Gastrocnemius medialis (tissue), 4 donors: ENCODE measurements at regions not wholly inside any gene's neighbourhood (a gene's known extent, or its start where the extent isn't known, plus 50 kb on each side); places are given as distances from the start of the nearest gene placed in this dataset.

Experiments used
- ATAC-seq, 2 donors: fragments of 150-250 bp; one replicate each; pipeline ENCODE4 v1.9.1; 2016
- DNase-seq, 2 donors: peaks; one replicate each; pipeline ENCODE4 v3.0.0-alpha.2; 2019
- H3K27ac ChIP-seq, 4 donors: fragments of 200-600 bp; sonication (generic); 1 replicate in 1 of 4; 2 replicates in 3 of 4; pipeline ENCODE4 v1.5.1; 2016 to 2018; ENCODE audit warnings: mild to moderate bottlenecking in 2 of 4, moderate library complexity in 1 of 4
- H3K27me3 ChIP-seq, 3 donors: fragments of 200-600 bp; sonication (generic) in 2 of 3; 1 replicate in 1 of 3; 2 replicates in 2 of 3; pipeline versions ENCODE4 v1.5.1 to v1.6.0; 2016 to 2019; ENCODE audit warnings: mild to moderate bottlenecking in 1 of 3, moderate library complexity in 1 of 3
- H3K36me3 ChIP-seq, 2 donors: fragments of 200-600 bp; sonication (generic) in 1 of 2; one replicate each; pipeline ENCODE4 v1.5.1; 2017 to 2018
- H3K4me1 ChIP-seq, 2 donors: fragments of 200-600 bp; sonication (generic) in 1 of 2; one replicate each; pipeline ENCODE4 v1.5.1; 2016 to 2017; ENCODE audit warnings: mild to moderate bottlenecking in 2 of 2
- H3K4me3 ChIP-seq, 4 donors: fragments of 200-600 bp; sonication (generic) in 3 of 4; 1 replicate in 1 of 4; 2 replicates in 3 of 4; pipeline ENCODE4 v1.5.1; 2016 to 2019; ENCODE audit warnings: mild to moderate bottlenecking in 2 of 4
- H3K9me3 ChIP-seq, 3 donors: fragments of 200-600 bp; sonication (generic) in 2 of 3; 1 replicate in 1 of 3; 2 replicates in 2 of 3; pipeline ENCODE4 v1.5.1; 2016 to 2019
- CTCF ChIP-seq, 5 experiments: fragments of 450-650 bp in 3 of 5; fragments of 200-600 bp in 2 of 5; sonication (generic) in 2 of 5; IDR thresholded peaks in 4 of 5; conservative IDR thresholded peaks in 1 of 5; 1 replicate in 4 of 5; 2 replicates in 1 of 5; pipeline ENCODE4 v1.5.1; 2016 to 2019; ENCODE audit warnings: antibody characterized with exemption in 5 of 5, mild to moderate bottlenecking in 3 of 5, moderate library complexity in 3 of 5
- POLR2A ChIP-seq, 2 donors: fragments of 450-650 bp; IDR thresholded peaks; one replicate each; pipeline ENCODE4 v1.6.1; 2017; ENCODE audit warnings: antibody characterized with exemption in 2 of 2, mild to moderate bottlenecking in 2 of 2, moderate library complexity in 2 of 2
- in situ Hi-C, 4 donors: fragments of 200-750 bp; cut with MboI; loops; one replicate each; pipeline versions ENCODE4 v1.15.0 to v1.8.0; 2017; ENCODE audit warnings: low sequenced_read_pairs in 4 of 4
- intact Hi-C: fragments of 100-400 bp; cut with DNase I; formaldehyde crosslinking; loops from one replicate; pipeline ENCODE4 v1.15.1; 2023; ENCODE audit warnings: low total_unique reads

- no peaks in the 10 kb centered on the region for H3K9me3 ChIP-seq
- H3K36me3 ChIP-seq, result no peaks in the 10 kb centered on the region
- intact Hi-C loops (no loop called here), in situ Hi-C loops (no loop called here)
- no peaks in the 10 kb centered on the region for H3K27me3 ChIP-seq
- TF ChIP-seq CTCF (IDR thresholded peaks at IDR 0.05 in 4 of 5, conservative IDR thresholded peaks at IDR 0.05 in 1 of 5) (no peak), POLR2A (IDR thresholded peaks at IDR 0.05) (no peak)
- H3K4me1 ChIP-seq, result no peaks in the 10 kb centered on the region
- DNase-seq (no peak), ATAC-seq (no peak)
- H3K4me3 ChIP-seq, result no peak overlapping the region
- H3K27ac ChIP-seq, result no peak overlapping the region
Measured at GRCh38 chr6:19753826-19754225, 83.3 kb upstream of the ID4 start.

- H3K27ac ChIP-seq, result no peak overlapping the region
Measured at GRCh38 chr6:19754686-19755085, 82.5 kb upstream of the ID4 start.

GRCh38 chr6:19755181-19755580 lies 82.0 kb upstream of the ID4 start:
- Histone ChIP-seq H3K9me3 (no peaks in the 10 kb centered on the region), H3K27ac (no peak overlapping the region), H3K36me3 (no peaks in the 10 kb centered on the region), H3K27me3 (no peaks in the 10 kb centered on the region), H3K4me3 (no peak overlapping the region), H3K4me1 (no peaks in the 10 kb centered on the region)
- in situ Hi-C loops, result no loop called here
- TF ChIP-seq CTCF (IDR thresholded peaks at IDR 0.05 in 4 of 5, conservative IDR thresholded peaks at IDR 0.05 in 1 of 5) (no peak), POLR2A (IDR thresholded peaks at IDR 0.05) (no peak)
- intact Hi-C loops, result no loop called here
- no peak for ATAC-seq
- no peak for DNase-seq

More at GRCh38 chr6:19754686-19755085, 82.5 kb upstream of the ID4 start:
- no peak overlapping the region for H3K4me3 ChIP-seq
- no peaks in the 10 kb centered on the region for H3K36me3 ChIP-seq
- no peaks in the 10 kb centered on the region for H3K27me3 ChIP-seq
- ATAC-seq, result no peak
- intact Hi-C loops, result no loop called here
- H3K4me1 ChIP-seq, result no peaks in the 10 kb centered on the region
- in situ Hi-C loops, result no loop called here
- no peaks in the 10 kb centered on the region for H3K9me3 ChIP-seq
- TF ChIP-seq CTCF (IDR thresholded peaks at IDR 0.05 in 4 of 5, conservative IDR thresholded peaks at IDR 0.05 in 1 of 5) (no peak), POLR2A (IDR thresholded peaks at IDR 0.05) (no peak)
- DNase-seq, result no peak

GRCh38 chr6:19757036-19757435 lies 80.1 kb upstream of the ID4 start:
- TF ChIP-seq POLR2A (IDR thresholded peaks at IDR 0.05) (no peak), CTCF (IDR thresholded peaks at IDR 0.05 in 4 of 5, conservative IDR thresholded peaks at IDR 0.05 in 1 of 5) (no peak)
- Histone ChIP-seq H3K4me1 (no peaks in the 10 kb centered on the region), H3K4me3 (no peak overlapping the region), H3K9me3 (no peaks in the 10 kb centered on the region), H3K27me3 (no peaks in the 10 kb centered on the region), H3K27ac (no peak overlapping the region), H3K36me3 (no peaks in the 10 kb centered on the region)
- no peak for DNase-seq
- in situ Hi-C loops (no loop called here), intact Hi-C loops (no loop called here)
- no peak for ATAC-seq

- TF ChIP-seq CTCF (IDR thresholded peaks at IDR 0.05 in 4 of 5, conservative IDR thresholded peaks at IDR 0.05 in 1 of 5) (no peak), POLR2A (IDR thresholded peaks at IDR 0.05) (no peak)
- in situ Hi-C loops (no loop called here), intact Hi-C loops (no loop called here)
- Histone ChIP-seq H3K4me1 (no peaks in the 10 kb centered on the region), H3K36me3 (no peaks in the 10 kb centered on the region), H3K9me3 (no peaks in the 10 kb centered on the region), H3K27me3 (no peaks in the 10 kb centered on the region), H3K4me3 (no peak overlapping the region), H3K27ac (no peak overlapping the region)
- DNase-seq (no peak), ATAC-seq (no peak)
Measured at GRCh38 chr6:19759117-19759880, 77.9 kb upstream of the ID4 start.
